RWPE1 (cell line): ENCODE measurements at regions not wholly inside any gene's neighbourhood (a gene's known extent, or its start where the extent isn't known, plus 50 kb on each side); places are given as distances from the start of the nearest gene placed in this dataset.

Experiments used
- CTCF ChIA-PET: fragments of 350-600 bp; sonication (Branson Sonifier 250); formaldehyde crosslinking; extraction: SDS; loops from one replicate; lab custom pipeline; 2021; lab: Yijun Ruan, JAX
- POLR2A ChIA-PET: fragments of 400-600 bp; formaldehyde crosslinking; extraction: SDS; loops from one replicate; lab custom pipeline; 2020; ENCODE audit warnings: antibody characterized with exemption; ENCODE audit not compliant: low non-redundant PET; lab: Yijun Ruan, JAX
- DNase-seq: peaks from one replicate; pipeline ENCODE4 v3.0.0; 2012; ENCODE audit warnings: low spot score
- H3K27ac ChIP-seq: fragments of 450-650 bp; 2 replicates; pipeline ENCODE4 v1.5.1; 2017
- CTCF ChIP-seq: fragments of 450-650 bp; conservative IDR thresholded peaks from 2 replicates; pipeline ENCODE4 v1.5.1; 2017; ENCODE audit warnings: low read depth, mild to moderate bottlenecking

DNA sequence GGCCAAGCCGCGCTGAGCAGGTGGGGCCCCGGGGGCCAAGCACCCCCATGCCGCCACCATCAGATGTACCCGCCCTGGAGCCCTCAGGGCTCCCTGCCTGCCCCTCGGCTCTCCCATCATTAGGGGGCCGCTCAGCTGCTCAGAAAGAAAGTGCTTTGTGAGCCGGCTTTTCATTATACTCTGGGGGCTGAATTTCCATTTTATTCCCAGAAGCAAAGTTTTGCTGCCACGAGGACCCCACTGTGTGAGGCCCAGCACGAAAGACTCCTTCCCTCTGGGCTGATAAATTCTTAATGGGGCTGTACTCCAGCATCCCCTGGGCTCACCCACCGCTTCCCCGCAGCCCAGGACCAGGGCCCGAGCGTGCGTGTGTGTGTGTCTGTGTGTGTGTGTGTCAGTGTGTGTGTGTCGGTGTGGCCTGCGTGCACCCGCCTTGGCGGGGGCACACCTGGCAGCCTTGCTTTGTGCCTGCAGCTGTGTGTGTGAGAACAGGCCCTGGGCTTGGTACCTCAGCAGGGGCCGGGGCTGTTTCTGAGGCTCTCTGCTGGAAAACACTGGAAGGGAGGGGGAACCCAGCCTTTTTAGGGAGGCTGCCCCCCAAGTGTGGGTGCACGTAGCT lies 103.0 kb upstream of the GSE1 start:
- ChIA-PET CTCF (no interaction called here), POLR2A (no interaction called here)
- H3K27ac ChIP-seq: no peak overlapping the region
- DNase-seq: no peak
- TF ChIP-seq CTCF: no peak

- CTCF ChIA-PET: no interaction called here
- H3K27ac ChIP-seq: peak overlapping the region; percentile 98
- TF ChIP-seq CTCF: no peak
- no peak for DNase-seq
- POLR2A ChIA-PET: no interaction called here
Measured at GRCh38 chr16:85511938-85512807, 100.9 kb upstream of the GSE1 start.

DNA sequence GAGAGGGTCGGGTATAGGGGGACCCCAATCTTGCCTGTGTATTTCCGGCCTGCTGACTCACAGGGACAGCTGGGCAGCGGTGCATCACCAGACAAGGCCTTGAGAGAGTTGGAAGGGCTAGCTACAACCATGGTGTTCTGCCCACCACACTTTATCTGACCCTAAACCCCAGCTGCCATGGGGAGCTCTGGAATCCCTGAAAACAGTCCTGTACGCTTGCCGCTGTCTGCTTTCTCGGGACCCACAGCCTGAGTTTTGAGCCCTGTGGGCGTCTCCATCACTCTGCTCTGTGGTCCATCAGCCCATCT lies 100.4 kb upstream of the GSE1 start:
- CTCF ChIA-PET: no interaction called here
- H3K27ac ChIP-seq: peak overlapping the region; percentile 98
- no peak for DNase-seq
- POLR2A ChIA-PET: no interaction called here
- TF ChIP-seq CTCF: no peak

DNA sequence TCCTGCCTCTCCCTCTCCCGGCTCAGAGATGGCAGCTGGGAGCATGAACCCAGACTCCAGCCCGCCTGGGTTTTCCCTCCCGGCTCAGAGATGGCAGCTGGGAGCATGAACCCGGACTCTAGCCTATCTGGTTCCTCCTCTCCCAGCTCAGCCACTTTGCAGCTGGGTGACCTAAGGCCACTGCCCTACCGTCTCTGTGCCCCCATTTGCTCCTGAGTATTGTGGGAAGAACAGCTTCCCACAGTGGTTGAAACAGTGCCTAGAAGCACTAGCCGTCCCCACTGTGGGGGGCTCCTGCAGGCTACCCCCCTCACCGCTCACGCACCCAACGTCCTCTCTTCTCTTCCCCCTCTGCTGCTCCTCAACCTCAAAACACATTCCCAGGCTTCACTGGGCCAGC lies 99.9 kb upstream of the GSE1 start:
- peak overlapping the region; percentile 98 for H3K27ac ChIP-seq
- ChIA-PET POLR2A (no interaction called here), CTCF (no interaction called here)
- no peak for TF ChIP-seq CTCF
- DNase-seq: no peak

DNA sequence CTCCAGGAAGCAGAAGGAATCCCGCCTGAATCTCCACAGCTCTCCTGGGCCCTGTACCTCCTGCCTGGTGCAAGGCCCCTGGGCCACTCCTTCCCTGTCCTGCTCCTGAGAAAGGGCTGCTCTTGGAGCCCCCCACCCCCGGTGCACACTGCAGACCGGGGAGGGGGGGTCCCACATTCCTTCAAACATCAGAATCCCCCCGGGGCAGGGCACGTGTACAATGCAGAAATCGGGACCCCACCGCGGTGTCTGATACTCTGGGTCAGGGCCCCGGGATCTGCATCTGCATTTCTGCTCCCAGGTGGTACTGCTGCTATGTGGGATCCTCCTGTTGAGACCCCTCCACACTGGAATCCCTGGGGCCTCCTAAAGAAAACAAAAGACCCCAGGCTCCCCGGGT lies 99.5 kb upstream of the GSE1 start:
- POLR2A ChIA-PET: interaction anchor here (0.5 kb wide), 1 partner anchor 44 kb away, joined by 7 read pairs; no protein-coding TSS in a partner anchor
- DNase-seq: no peak
- no peak for TF ChIP-seq CTCF
- CTCF ChIA-PET: no interaction called here
- peak overlapping the region; percentile 98 for H3K27ac ChIP-seq

- H3K27ac ChIP-seq: peak overlapping the region; percentile 98
- CTCF ChIA-PET: interaction anchor here (0.6 to 1.4 kb wide), 2 partner anchors 40 to 43 kb away, joined by 5 read pairs; no protein-coding TSS in a partner anchor
- POLR2A ChIA-PET: interaction anchor here (0.5 kb wide), 1 partner anchor 44 kb away, joined by 7 read pairs; no protein-coding TSS in a partner anchor
- DNase-seq: no peak
- TF ChIP-seq CTCF: no peak
Measured at GRCh38 chr16:85514295-85514597, 98.9 kb upstream of the GSE1 start.
